HepG2 (cell line): ENCODE measurements at regions not wholly inside any gene's neighbourhood (a gene's known extent, or its start where the extent isn't known, plus 50 kb on each side); places are given as distances from the start of the nearest gene placed in this dataset.

Experiments used
- ATAC-seq: fragments of 200-7000 bp; cut with Tn5 transposase; 3 replicates; pipeline ENCODE4 v1.9.1; 2020; ENCODE audit warnings: mild to moderate bottlenecking, moderate library complexity
- BruUV-seq: library from RNA; stranded (reverse); fragments of 400-500 nt; replicated peaks from 2 replicates; lab custom pipeline; 2021; lab: Mats Ljungman, UMichigan
- CTCF ChIA-PET: fragments of 300-600 bp; formaldehyde crosslinking; extraction: SDS; loops from one replicate; lab custom pipeline; 2021; ENCODE audit warnings: low total read pairs, inconsistent platforms, low intra/inter-chr PET ratio; lab: Yijun Ruan, JAX
- POLR2A ChIA-PET: fragments of 350-600 bp; sonication (Branson Sonifier 250); formaldehyde crosslinking; loops from one replicate; lab custom pipeline; 2020; ENCODE audit warnings: antibody characterized with exemption, inconsistent platforms; lab: Yijun Ruan, JAX
- DNase-seq: peaks from one replicate; pipeline ENCODE4 v3.0.0-alpha.2; 2015; ENCODE audit warnings: low spot score
- FAIRE-seq: peaks from 3 replicates; lab custom pipeline; 2011; peaks lifted over from hg19 to GRCh38; lab: Jason Lieb, UNC
- H2AFZ ChIP-seq: one replicate; pipeline ENCODE4 v1.6.1; 2011; ENCODE audit warnings: low read length, inconsistent platforms
- H3K27ac ChIP-seq: fragments of 300-600 bp; 3 replicates; pipeline ENCODE4 v1.8.0; 2011; ENCODE audit warnings: mixed run types, mild to moderate bottlenecking, mixed read lengths, low read length, inconsistent platforms; ENCODE audit not compliant: insufficient read depth; ENCODE audit errors: extremely low read length
- H3K27me3 ChIP-seq, 2 experiments: fragments of 200-600 bp in 1 of 2; 2 replicates in 1 of 2; 3 replicates in 1 of 2; pipeline versions ENCODE4 v1.6.0 to v1.8.0; 2011; ENCODE audit warnings: low read length in 2 of 2, mild to moderate bottlenecking in 2 of 2, moderate library complexity in 2 of 2, inconsistent platforms in 1 of 2; ENCODE audit not compliant: insufficient read depth in 2 of 2, control insufficient read depth in 1 of 2
- H3K36me3 ChIP-seq, 2 experiments: fragments of 200-600 bp in 1 of 2; replicated peaks in 1 of 2; 2 replicates in 1 of 2; 3 replicates in 1 of 2; pipeline versions ENCODE4 v1.5.1 to v1.8.0; 2011; ENCODE audit warnings: low read length in 2 of 2, inconsistent platforms in 1 of 2; ENCODE audit not compliant: insufficient read depth in 2 of 2, control insufficient read depth in 1 of 2
- H3K4me1 ChIP-seq: 2 replicates; pipeline ENCODE4 v1.5.1; 2012; ENCODE audit warnings: low read length, inconsistent platforms; ENCODE audit not compliant: insufficient read depth
- H3K4me2 ChIP-seq: 2 replicates; pipeline ENCODE4 v1.6.0; 2011; ENCODE audit warnings: low read depth, low read length, inconsistent platforms
- H3K4me3 ChIP-seq, 3 experiments: fragments of 200-600 bp in 1 of 3; sonication (generic), shearing (Covaris generic) in 1 of 3; replicated peaks in 1 of 3; 2 replicates each; pipeline ENCODE4 v1.5.1; 2011 to 2016; ENCODE audit warnings: low read length in 3 of 3, inconsistent platforms in 2 of 3, low read depth in 2 of 3, mild to moderate bottlenecking in 2 of 3, control low read depth in 1 of 3, mixed read lengths in 1 of 3; ENCODE audit not compliant: insufficient read depth in 1 of 3
- H3K79me2 ChIP-seq: one replicate; pipeline ENCODE4 v1.6.1; 2011; ENCODE audit warnings: low read length, inconsistent platforms; ENCODE audit not compliant: insufficient read depth
- H3K9ac ChIP-seq: 2 replicates; pipeline ENCODE4 v1.6.0; 2011; ENCODE audit warnings: mild to moderate bottlenecking, low read depth, low read length, inconsistent platforms; ENCODE audit not compliant: insufficient read depth
- H3K9me3 ChIP-seq: 2 replicates; pipeline ENCODE4 v1.5.1; 2012; ENCODE audit warnings: mild to moderate bottlenecking, low read length
- H4K20me1 ChIP-seq: 2 replicates; pipeline ENCODE4 v1.6.0; 2011; ENCODE audit warnings: inconsistent platforms, mild to moderate bottlenecking, low read length, moderate library complexity; ENCODE audit not compliant: insufficient read depth
- NFATC3 ChIP-seq: sonication (generic); formaldehyde crosslinking; IDR thresholded peaks from 2 replicates; pipeline ENCODE4 v1.5.1; 2020; ENCODE audit warnings: mild to moderate bottlenecking, missing genetic modification reagents
- U2AF2 ChIP-seq: fragments of 200-400 bp; formaldehyde crosslinking; IDR thresholded peaks from 2 replicates; pipeline ENCODE4 v1.6.1; 2017; ENCODE audit warnings: low read depth, mild to moderate bottlenecking, low read length
- ZBTB4 ChIP-seq: sonication (generic); formaldehyde crosslinking; IDR thresholded peaks from 2 replicates; pipeline ENCODE4 v1.4.0; 2020; ENCODE audit warnings: missing genetic modification reagents, mild to moderate bottlenecking, borderline replicate concordance
- ZNF12 ChIP-seq: sonication (generic); formaldehyde crosslinking; IDR thresholded peaks from 2 replicates; pipeline ENCODE4 v1.5.0; 2020; ENCODE audit warnings: missing genetic modification reagents
- ZNF124 ChIP-seq: sonication (generic); formaldehyde crosslinking; IDR thresholded peaks from 2 replicates; pipeline ENCODE4 v1.4.0; 2020; ENCODE audit warnings: missing genetic modification reagents
- ZNF670 ChIP-seq: sonication (generic); formaldehyde crosslinking; IDR thresholded peaks from 2 replicates; pipeline ENCODE4 v1.8.0; 2022; ENCODE audit warnings: mild to moderate bottlenecking, missing genetic modification reagents, borderline replicate concordance
- ZNF713 ChIP-seq: sonication (generic); formaldehyde crosslinking; IDR thresholded peaks from 2 replicates; pipeline ENCODE4 v1.4.0; 2020; ENCODE audit warnings: mild to moderate bottlenecking, missing genetic modification reagents
- WGBS: methylation state at CpG from one replicate; pipeline ENCODE4 v1.1.6; 2017; ENCODE audit warnings: low lambda C conversion rate; 5-methylcytosine and 5-hydroxymethylcytosine counted together
- in situ Hi-C: cut with HindIII; loops from 2 replicates; pipeline ENCODE4 v1.10.0; 2017; ENCODE audit warnings: low pct_unique_long_range_greater_than_20kb; ENCODE audit not compliant: extremely low pct_ligation_motif_present
- intact Hi-C: fragments of 100-400 bp; cut with micrococcal nuclease; formaldehyde crosslinking; loops from one replicate; pipeline ENCODE4 v1.10.0; 2022; ENCODE audit not compliant: unreplicated experiment
- TF ChIP-seq, protein P1 (sequence below): sonication (generic); formaldehyde crosslinking; IDR thresholded peaks from 2 replicates; pipeline ENCODE4 v1.4.0; 2020; ENCODE audit warnings: missing genetic modification reagents, borderline replicate concordance

GRCh38 chr3:11093823-11094340, 60.4 kb upstream of the HRH1 start:
- in situ Hi-C loops (no loop called here), intact Hi-C loops (no loop called here)
- Histone ChIP-seq H3K9me3 (no peaks in the 10 kb centered on the region), H2AFZ (no peak overlapping the region), H3K9ac (no peak overlapping the region), H3K4me2 (no peak overlapping the region), H3K4me3 (no peak overlapping the region), H4K20me1 (no peaks in the 10 kb centered on the region), H3K27ac (no peak overlapping the region), H3K79me2 (no peaks in the 10 kb centered on the region), H3K4me1 (no peaks in the 10 kb centered on the region), H3K27me3 (peaks cover 0 to 33% of the 10 kb centered on the region in 2 experiments; a peak in 2 of 5 replicates), H3K36me3 (no peaks in the 10 kb centered on the region)
- no peak for ATAC-seq
- no peak for TF ChIP-seq ZBTB4 (CRISPR knock-in tag)
- no peak for TF ChIP-seq ZNF670
- no peak for TF ChIP-seq ZNF713 (CRISPR knock-in tag)
- TF ChIP-seq ZNF12 (CRISPR knock-in tag): no peak
- DNase-seq: no peak
- ChIA-PET CTCF (no interaction called here), POLR2A (no interaction called here)
- BruUV-seq: no TSS peak
- WGBS: 75% methylated on average over 7 of the region's 36 CpGs
- FAIRE-seq: no peak

DNA sequence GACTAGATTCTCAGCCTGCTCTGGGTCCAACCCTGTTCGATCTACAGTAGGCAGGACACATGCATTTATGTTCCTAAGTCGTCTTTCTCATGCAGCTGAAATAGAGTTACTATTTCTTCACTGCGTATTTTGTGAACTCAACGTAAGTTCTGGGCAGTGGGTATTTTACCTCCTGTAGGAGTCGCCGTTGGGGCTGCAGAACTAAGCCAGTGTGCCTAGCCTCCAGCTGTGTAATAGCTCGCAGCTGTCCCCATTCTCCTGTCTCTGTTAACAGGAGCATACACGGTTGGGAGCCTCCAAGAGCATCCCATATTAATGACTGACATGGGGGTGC, 58.4 kb upstream of the HRH1 start:
- no peaks in the 10 kb centered on the region for H3K4me1 ChIP-seq
- FAIRE-seq (no peak), DNase-seq (no peak), ATAC-seq (no peak)
- intact Hi-C loops: no loop called here
- H2AFZ ChIP-seq: no peak overlapping the region
- ChIA-PET CTCF (no interaction called here), POLR2A (no interaction called here)
- WGBS: 11% methylated on average over 8 of the region's 8 CpGs
- no peak overlapping the region for H3K4me3 ChIP-seq
- in situ Hi-C loops: no loop called here
- no peak overlapping the region for H3K4me2 ChIP-seq
- H3K36me3 ChIP-seq: no peaks in the 10 kb centered on the region
- H3K27ac ChIP-seq: no peak overlapping the region
- no peaks in the 10 kb centered on the region for H4K20me1 ChIP-seq
- H3K9me3 ChIP-seq: no peaks in the 10 kb centered on the region
- no peaks in the 10 kb centered on the region for H3K79me2 ChIP-seq
- H3K27me3 ChIP-seq: peaks cover 0 to 28% of the 10 kb centered on the region in 2 experiments; a peak in 2 of 5 replicates
- H3K9ac ChIP-seq: no peak overlapping the region
- BruUV-seq: no TSS peak
- TF ChIP-seq U2AF2: no peak
- TF ChIP-seq NFATC3 (CRISPR knock-in tag): no peak
- no peak for TF ChIP-seq ZNF124 (CRISPR knock-in tag)
- no peak for TF ChIP-seq ZBTB4 (CRISPR knock-in tag)
- TF ChIP-seq, protein P1, sequence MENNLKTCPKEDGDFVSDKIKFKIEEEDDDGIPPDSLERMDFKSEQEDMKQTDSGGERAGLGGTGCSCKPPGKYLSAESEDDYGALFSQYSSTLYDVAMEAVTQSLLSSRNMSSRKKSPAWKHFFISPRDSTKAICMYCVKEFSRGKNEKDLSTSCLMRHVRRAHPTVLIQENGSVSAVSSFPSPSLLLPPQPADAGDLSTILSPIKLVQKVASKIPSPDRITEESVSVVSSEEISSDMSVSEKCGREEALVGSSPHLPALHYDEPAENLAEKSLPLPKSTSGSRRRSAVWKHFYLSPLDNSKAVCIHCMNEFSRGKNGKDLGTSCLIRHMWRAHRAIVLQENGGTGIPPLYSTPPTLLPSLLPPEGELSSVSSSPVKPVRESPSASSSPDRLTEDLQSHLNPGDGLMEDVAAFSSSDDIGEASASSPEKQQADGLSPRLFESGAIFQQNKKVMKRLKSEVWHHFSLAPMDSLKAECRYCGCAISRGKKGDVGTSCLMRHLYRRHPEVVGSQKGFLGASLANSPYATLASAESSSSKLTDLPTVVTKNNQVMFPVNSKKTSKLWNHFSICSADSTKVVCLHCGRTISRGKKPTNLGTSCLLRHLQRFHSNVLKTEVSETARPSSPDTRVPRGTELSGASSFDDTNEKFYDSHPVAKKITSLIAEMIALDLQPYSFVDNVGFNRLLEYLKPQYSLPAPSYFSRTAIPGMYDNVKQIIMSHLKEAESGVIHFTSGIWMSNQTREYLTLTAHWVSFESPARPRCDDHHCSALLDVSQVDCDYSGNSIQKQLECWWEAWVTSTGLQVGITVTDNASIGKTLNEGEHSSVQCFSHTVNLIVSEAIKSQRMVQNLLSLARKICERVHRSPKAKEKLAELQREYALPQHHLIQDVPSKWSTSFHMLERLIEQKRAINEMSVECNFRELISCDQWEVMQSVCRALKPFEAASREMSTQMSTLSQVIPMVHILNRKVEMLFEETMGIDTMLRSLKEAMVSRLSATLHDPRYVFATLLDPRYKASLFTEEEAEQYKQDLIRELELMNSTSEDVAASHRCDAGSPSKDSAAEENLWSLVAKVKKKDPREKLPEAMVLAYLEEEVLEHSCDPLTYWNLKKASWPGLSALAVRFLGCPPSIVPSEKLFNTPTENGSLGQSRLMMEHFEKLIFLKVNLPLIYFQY (CRISPR knock-in tag): no peak
